ENCODE measurements at regions not wholly inside any gene's neighbourhood (a gene's known extent, or its start where the extent isn't known, plus 50 kb on each side); places are given as distances from the start of the nearest gene placed in this dataset.
A peak's percentile ranks its signal among the peaks of the same experiment; 100 is the strongest.

DNA sequence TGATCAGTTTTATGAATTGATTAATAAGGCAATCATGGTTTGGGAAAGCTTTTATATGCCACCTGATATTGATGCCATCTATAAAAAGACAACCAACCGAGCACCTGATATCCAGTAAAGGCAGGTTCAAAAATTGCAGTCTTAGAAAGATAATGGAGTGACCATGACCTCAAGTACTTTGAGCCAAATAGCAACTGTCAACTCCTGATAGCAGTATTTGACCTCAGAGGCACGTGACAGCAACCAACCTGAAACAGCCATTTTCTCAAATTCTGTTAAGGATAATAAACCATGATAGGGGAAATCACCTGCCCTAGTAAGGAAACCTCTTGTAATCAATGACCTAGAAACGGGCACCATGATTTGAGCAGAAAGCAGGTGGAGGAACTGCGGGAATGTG lies 77.1 kb upstream of the NFE2L3 start:
- ATAC-seq (no peak), DNase-seq (no peak)
- WGBS (ENCODE audit: insufficient coverage, low coverage, low lambda C conversion rate, missing lambda C conversion rate), result 40% methylated on average over 4 of the region's 4 CpGs
- TF ChIP-seq POLR2A (IDR thresholded peaks at IDR 0.05), result no peak
- TF ChIP-seq, protein P1, sequence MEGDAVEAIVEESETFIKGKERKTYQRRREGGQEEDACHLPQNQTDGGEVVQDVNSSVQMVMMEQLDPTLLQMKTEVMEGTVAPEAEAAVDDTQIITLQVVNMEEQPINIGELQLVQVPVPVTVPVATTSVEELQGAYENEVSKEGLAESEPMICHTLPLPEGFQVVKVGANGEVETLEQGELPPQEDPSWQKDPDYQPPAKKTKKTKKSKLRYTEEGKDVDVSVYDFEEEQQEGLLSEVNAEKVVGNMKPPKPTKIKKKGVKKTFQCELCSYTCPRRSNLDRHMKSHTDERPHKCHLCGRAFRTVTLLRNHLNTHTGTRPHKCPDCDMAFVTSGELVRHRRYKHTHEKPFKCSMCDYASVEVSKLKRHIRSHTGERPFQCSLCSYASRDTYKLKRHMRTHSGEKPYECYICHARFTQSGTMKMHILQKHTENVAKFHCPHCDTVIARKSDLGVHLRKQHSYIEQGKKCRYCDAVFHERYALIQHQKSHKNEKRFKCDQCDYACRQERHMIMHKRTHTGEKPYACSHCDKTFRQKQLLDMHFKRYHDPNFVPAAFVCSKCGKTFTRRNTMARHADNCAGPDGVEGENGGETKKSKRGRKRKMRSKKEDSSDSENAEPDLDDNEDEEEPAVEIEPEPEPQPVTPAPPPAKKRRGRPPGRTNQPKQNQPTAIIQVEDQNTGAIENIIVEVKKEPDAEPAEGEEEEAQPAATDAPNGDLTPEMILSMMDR (IDR thresholded peaks at IDR 0.05), result no peak
- Histone ChIP-seq H3K27ac (no peak overlapping the region), H3K27me3 (peaks cover 0 to 3% of the 10 kb centered on the region in 2 donors), H3K9me3 (no peaks in the 10 kb centered on the region), H3K4me3 (no peak overlapping the region), H3K4me1 (no peaks in the 10 kb centered on the region), H3K36me3 (no peaks in the 10 kb centered on the region)
- intact Hi-C loops (cut with DNase I), result no loop called here

DNA sequence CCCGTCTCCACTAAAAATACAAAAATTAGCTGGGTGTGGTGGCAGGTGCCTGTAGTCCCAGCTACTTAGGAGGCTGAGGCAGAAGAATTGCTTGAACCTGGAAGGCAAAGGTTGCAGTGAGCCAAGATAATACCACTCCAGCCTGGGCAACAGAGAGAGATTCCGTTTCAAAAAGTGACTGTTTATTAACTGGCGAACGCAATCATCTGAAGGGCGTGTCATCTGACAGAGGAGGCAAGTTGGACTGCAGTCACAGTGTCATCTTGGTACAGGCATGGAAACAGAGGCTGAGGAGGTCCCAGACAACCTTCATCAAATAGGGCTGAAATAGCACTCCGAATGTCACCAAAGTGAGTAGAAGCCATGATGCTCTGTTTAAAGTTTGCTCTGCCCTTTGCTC lies 75.3 kb upstream of the NFE2L3 start:
- Histone ChIP-seq H3K27me3 (peaks cover 0 to 3% of the 10 kb centered on the region in 2 donors), H3K27ac (no peak overlapping the region), H3K9me3 (no peaks in the 10 kb centered on the region), H3K4me1 (no peaks in the 10 kb centered on the region), H3K36me3 (no peaks in the 10 kb centered on the region), H3K4me3 (no peak overlapping the region)
- intact Hi-C loops (cut with DNase I), result no loop called here
- no peak for ATAC-seq
- WGBS (ENCODE audit: insufficient coverage, low coverage, low lambda C conversion rate, missing lambda C conversion rate), result 77% methylated on average over 4 of the region's 6 CpGs
- no peak for DNase-seq
- TF ChIP-seq, protein P1 (IDR thresholded peaks at IDR 0.05), result no peak
- TF ChIP-seq POLR2A (IDR thresholded peaks at IDR 0.05), result no peak

GRCh38 chr7:26078437-26079336 lies 73.3 kb upstream of the NFE2L3 start:
- Histone ChIP-seq H3K36me3 (no peaks in the 10 kb centered on the region), H3K27ac (no peak overlapping the region), H3K27me3 (peaks cover 0 to 3% of the 10 kb centered on the region in 2 donors), H3K4me1 (no peaks in the 10 kb centered on the region), H3K4me3 (no peak overlapping the region), H3K9me3 (no peaks in the 10 kb centered on the region)
- intact Hi-C loops (cut with DNase I), result no loop called here
- TF ChIP-seq POLR2A (IDR thresholded peaks at IDR 0.05), result no peak
- TF ChIP-seq, protein P1 (IDR thresholded peaks at IDR 0.05), result peak in 2 of 4 donors; percentile 25 to 29
- DNase-seq (peak in 2 of 3 donors; percentile 40 to 65), ATAC-seq (peak; percentile 64 to 72 (median 68))
- 18% methylated on average over 12 of the region's 19 CpGs for WGBS (ENCODE audit: insufficient coverage, low coverage, low lambda C conversion rate, missing lambda C conversion rate)

DNA sequence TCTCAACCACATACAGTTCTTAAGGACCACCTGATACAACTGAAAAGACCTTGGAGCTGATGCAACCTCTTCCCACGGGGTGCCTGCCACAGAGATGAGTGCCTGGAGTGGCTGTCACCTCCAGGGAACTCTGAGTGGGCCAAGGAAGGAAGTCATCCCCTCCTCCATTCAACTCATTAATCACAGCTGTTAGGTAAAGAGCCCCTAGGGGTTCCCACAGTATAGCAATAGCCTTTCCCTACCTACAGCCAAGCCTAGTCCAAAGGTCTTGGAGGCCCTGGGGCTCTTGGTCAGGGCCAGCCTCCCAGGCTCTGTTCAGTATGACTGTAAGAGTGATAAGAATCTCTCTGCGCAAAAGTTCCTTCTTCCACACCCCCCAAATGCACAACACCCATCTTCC lies 70.4 kb upstream of the NFE2L3 start:
- ATAC-seq, result no peak
- no peak overlapping the region for H3K27ac ChIP-seq
- no peaks in the 10 kb centered on the region for H3K36me3 ChIP-seq
- TF ChIP-seq, protein P1 (IDR thresholded peaks at IDR 0.05), result no peak
- no peak for TF ChIP-seq POLR2A (IDR thresholded peaks at IDR 0.05)
- H3K4me1 ChIP-seq, result no peaks in the 10 kb centered on the region
- H3K4me3 ChIP-seq, result no peak overlapping the region
- 47% methylated on average over 2 of the region's 2 CpGs for WGBS (ENCODE audit: insufficient coverage, low coverage, low lambda C conversion rate, missing lambda C conversion rate)
- no peak for DNase-seq
- H3K27me3 ChIP-seq, result peaks cover 0 to 3% of the 10 kb centered on the region in 2 donors
- no peaks in the 10 kb centered on the region for H3K9me3 ChIP-seq
- intact Hi-C loops (cut with DNase I), result loop anchor here in 1 of 2 donors (10.0 kb wide), 1 partner anchor 193 kb away; no protein-coding TSS in a partner anchor
